AG04450 (cell line): ENCODE measurements at regions not wholly inside any gene's neighbourhood (a gene's known extent, or its start where the extent isn't known, plus 50 kb on each side); places are given as distances from the start of the nearest gene placed in this dataset.

ENCODE experiments used
- CTCF ChIA-PET: fragments of 300-600, 350-600 bp; formaldehyde crosslinking; extraction: SDS; loops from one replicate; lab custom pipeline; 2022; ENCODE audit warnings: antibody characterized with exemption, inconsistent platforms; lab: Charles Lee
- POLR2A ChIA-PET: fragments of 350-600 bp; formaldehyde crosslinking; extraction: SDS; loops from one replicate; lab custom pipeline; 2021; ENCODE audit warnings: antibody characterized with exemption, inconsistent platforms; lab: Yijun Ruan, JAX
- DNase-seq: peaks from one replicate; pipeline ENCODE4 v3.0.0-alpha.2; 2011; ENCODE audit warnings: low read depth, low spot score
- H3K27ac ChIP-seq: one replicate; pipeline ENCODE4 v1.5.1; 2012; ENCODE audit warnings: low read depth, low read length, control low read depth
- H3K27me3 ChIP-seq: one replicate; pipeline ENCODE4 v1.6.0; 2012; ENCODE audit warnings: low read length; ENCODE audit not compliant: control insufficient read depth, insufficient read depth
- H3K4me3 ChIP-seq: 2 replicates; pipeline ENCODE4 v1.5.1; 2011; ENCODE audit warnings: mild to moderate bottlenecking, low read depth, low read length, control low read depth
- H3K9me3 ChIP-seq: 2 replicates; pipeline ENCODE4 v1.5.1; 2012; ENCODE audit warnings: low read length; ENCODE audit not compliant: control insufficient read depth, insufficient read depth
- TF ChIP-seq, protein P1 (sequence below): IDR thresholded peaks from 2 replicates; pipeline ENCODE4 v1.5.1; 2011; ENCODE audit warnings: low read depth, low read length, control low read depth, inconsistent platforms

DNA sequence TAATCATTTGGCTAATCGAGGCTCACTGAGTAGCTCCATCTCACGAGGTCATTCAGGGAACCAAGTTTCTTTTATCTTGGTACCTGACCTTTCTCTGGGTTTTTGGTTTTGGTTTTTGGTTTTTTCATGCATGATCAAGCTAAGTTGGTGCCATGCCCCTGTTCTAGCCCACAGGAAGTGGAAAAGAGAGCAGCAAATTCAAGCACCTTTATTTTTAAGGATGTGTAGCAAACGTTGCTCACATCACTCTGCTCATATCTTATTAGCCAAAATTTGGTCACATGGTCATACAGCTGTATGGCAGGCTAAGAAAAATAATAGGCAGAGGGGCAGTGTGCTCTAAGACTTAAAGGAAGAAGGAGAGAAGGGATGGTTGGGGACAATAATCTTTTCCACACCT lies 593.5 kb downstream of the DIAPH3 start:
- no peak overlapping the region for H3K4me3 ChIP-seq
- H3K27me3 ChIP-seq, result no peaks in the 10 kb centered on the region
- H3K9me3 ChIP-seq, result no peaks in the 10 kb centered on the region
- no peak for DNase-seq
- H3K27ac ChIP-seq, result no peak overlapping the region
- ChIA-PET POLR2A (no interaction called here), CTCF (interaction anchor here (0.6 to 1.3 kb wide), 2 partner anchors 9 to 438 kb away, joined by 3 to 4 read pairs; no protein-coding TSS in a partner anchor)
- TF ChIP-seq, protein P1, sequence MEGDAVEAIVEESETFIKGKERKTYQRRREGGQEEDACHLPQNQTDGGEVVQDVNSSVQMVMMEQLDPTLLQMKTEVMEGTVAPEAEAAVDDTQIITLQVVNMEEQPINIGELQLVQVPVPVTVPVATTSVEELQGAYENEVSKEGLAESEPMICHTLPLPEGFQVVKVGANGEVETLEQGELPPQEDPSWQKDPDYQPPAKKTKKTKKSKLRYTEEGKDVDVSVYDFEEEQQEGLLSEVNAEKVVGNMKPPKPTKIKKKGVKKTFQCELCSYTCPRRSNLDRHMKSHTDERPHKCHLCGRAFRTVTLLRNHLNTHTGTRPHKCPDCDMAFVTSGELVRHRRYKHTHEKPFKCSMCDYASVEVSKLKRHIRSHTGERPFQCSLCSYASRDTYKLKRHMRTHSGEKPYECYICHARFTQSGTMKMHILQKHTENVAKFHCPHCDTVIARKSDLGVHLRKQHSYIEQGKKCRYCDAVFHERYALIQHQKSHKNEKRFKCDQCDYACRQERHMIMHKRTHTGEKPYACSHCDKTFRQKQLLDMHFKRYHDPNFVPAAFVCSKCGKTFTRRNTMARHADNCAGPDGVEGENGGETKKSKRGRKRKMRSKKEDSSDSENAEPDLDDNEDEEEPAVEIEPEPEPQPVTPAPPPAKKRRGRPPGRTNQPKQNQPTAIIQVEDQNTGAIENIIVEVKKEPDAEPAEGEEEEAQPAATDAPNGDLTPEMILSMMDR, result no peak

DNA sequence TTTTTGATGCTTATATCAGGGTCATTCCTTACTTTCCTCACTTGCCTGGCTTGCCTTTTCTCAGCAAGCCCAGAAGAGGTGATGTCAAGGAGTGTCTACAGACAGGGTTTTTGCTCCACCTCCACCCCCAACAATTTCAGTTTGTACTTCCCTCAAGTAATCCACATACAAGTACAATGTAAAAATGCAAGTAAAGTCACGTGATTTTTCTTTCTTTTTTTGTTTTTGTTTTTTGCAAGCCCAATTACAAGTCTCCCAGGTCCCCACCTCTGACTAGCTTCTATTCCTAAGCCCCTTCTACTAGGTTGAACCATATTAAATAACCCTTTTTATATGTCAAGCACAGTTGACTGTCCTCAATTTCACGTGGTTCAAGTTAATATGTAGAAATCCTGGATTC lies 579.6 kb downstream of the DIAPH3 start:
- H3K27me3 ChIP-seq, result no peaks in the 10 kb centered on the region
- TF ChIP-seq, protein P1, result no peak
- CTCF ChIA-PET, result no interaction called here
- H3K4me3 ChIP-seq, result no peak overlapping the region
- DNase-seq, result no peak
- POLR2A ChIA-PET, result no interaction called here
- no peak overlapping the region for H3K27ac ChIP-seq
- no peaks in the 10 kb centered on the region for H3K9me3 ChIP-seq

DNA sequence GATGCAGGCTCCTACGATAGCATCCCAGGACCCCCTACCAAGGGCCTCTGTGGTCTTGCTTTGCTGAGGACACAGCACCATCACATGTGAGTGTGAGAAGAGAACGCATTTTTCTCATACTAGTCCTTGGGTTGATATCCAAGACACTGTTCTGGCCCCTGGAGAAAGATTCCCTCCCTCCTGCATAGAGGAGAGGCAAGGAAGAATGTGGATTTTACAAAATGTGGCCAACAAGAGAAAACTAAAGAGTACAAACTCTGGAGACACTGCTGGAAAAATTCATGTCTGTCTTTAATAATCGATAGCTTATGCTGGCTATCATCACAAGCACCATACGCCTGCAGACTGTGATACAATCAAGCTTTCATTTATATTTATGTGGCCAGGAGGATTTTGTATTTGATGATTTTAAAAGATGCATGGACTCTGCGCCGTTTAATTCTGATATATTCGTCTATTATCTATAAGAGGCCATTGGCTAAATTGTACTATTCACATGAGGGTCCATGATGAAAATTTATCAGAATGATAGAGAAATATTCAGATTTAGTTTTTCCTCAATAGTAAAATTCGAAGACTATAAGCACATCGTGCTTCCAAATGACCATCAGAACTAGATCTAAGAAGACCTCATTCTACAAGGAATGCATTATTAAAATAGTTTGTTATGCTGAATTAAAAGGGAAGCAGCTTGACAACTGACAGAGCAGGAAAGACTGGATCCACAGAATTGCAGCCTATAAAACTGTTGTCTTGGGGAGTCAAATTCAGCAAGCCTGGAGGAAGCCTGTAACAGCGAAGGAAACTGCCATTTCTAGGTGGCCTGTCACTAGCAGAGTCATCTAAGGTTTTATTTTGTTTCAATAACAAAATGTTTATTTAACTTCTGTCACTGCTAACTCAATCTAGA lies 578.7 kb downstream of the DIAPH3 start:
- no peak for DNase-seq
- CTCF ChIA-PET, result no interaction called here
- POLR2A ChIA-PET, result no interaction called here
- no peak overlapping the region for H3K27ac ChIP-seq
- no peaks in the 10 kb centered on the region for H3K27me3 ChIP-seq
- H3K9me3 ChIP-seq, result no peaks in the 10 kb centered on the region
- no peak overlapping the region for H3K4me3 ChIP-seq
- TF ChIP-seq, protein P1, result no peak

DNA sequence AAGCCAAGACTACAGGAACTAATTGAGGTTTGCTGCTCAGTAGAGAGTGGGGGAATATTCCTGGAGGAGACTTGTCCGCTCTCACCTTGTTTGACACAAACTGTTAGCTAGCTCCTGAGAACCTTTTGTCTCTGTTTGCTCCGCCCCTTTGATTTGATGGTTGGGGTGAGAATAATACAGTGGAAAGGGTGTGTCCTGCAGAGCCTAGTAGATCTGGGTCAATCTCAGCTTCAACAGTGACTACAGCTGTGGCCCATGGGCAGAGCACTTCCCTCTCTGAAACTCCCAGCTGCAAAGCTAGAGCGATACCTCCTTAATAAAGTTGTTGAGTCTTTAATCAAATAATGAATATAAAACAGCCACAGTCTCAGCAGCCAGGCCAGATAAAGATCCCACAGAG lies 576.7 kb downstream of the DIAPH3 start:
- CTCF ChIA-PET, result interaction anchor here (0.7 to 1.3 kb wide), 2 partner anchors 12 to 184 kb away, joined by 3 read pairs; no protein-coding TSS in a partner anchor

More for the DNA sequence above, 576.7 kb downstream of the DIAPH3 start:
- TF ChIP-seq, protein P1, result no peak
- POLR2A ChIA-PET, result no interaction called here
- DNase-seq, result no peak
- Histone ChIP-seq H3K27ac (no peak overlapping the region), H3K9me3 (no peaks in the 10 kb centered on the region), H3K27me3 (no peaks in the 10 kb centered on the region), H3K4me3 (no peak overlapping the region)
